Neural progenitor cell (in vitro differentiated cells): ENCODE measurements at regions not wholly inside any gene's neighbourhood (a gene's known extent, or its start where the extent isn't known, plus 50 kb on each side); places are given as distances from the start of the nearest gene placed in this dataset.

Experiments used
- CTCF ChIP-seq: fragments of 200-600 bp; sonication (generic); IDR thresholded peaks from 2 replicates; pipeline ENCODE4 v1.5.1; 2017; ENCODE audit warnings: antibody characterized with exemption, mild to moderate bottlenecking
- EZH2 ChIP-seq: fragments of 200-600 bp; sonication (generic); IDR thresholded peaks from 2 replicates; pipeline ENCODE4 v1.6.1; 2017; ENCODE audit warnings: antibody characterized with exemption, mild to moderate bottlenecking, moderate library complexity

- TF ChIP-seq CTCF: no peak
- TF ChIP-seq EZH2: no peak
Measured at GRCh38 chr18:21164548-21165095, 53.0 kb upstream of the ROCK1 start.
